ENCODE measurements at regions not wholly inside any gene's neighbourhood (a gene's known extent, or its start where the extent isn't known, plus 50 kb on each side); places are given as distances from the start of the nearest gene placed in this dataset.
A peak's percentile ranks its signal among the peaks of the same experiment; 100 is the strongest.

- ATAC-seq (no peak), DNase-seq (ENCODE audit: low read depth, low spot score) (no peak)
- Histone ChIP-seq H3K9me3 (ENCODE audit: control insufficient read depth, insufficient read depth, low read depth, low read length) (no peaks in the 10 kb centered on the region), H3K36me3 (ENCODE audit: control insufficient read depth, insufficient read depth, low read length) (no peaks in the 10 kb centered on the region), H3K4me1 (ENCODE audit: control insufficient read depth, insufficient read depth, low read length) (no peaks in the 10 kb centered on the region), H3K27me3 (ENCODE audit: control insufficient read depth, insufficient read depth, low read length) (no peaks in the 10 kb centered on the region; the same call in 1 of the 2 replicates), H3K4me3 (ENCODE audit: low read depth in 2 of 2, low read length in 2 of 2) (no peak overlapping the region), H3K27ac (ENCODE audit: low read length) (no peak overlapping the region)
- in situ Hi-C loops (cut with HindIII; ENCODE audit: low pct_unique_long_range_greater_than_20kb, low sequenced_read_pairs) = no loop called here
- POLR2A ChIA-PET = no interaction called here
- no TSS peak for BruUV-seq (replicated peaks)
- TF ChIP-seq SIN3A (IDR thresholded peaks at IDR 0.05; ENCODE audit: borderline replicate concordance, insufficient read depth, low read depth, low read length) (no peak), CTCF (IDR thresholded peaks at IDR 0.05) (no peak), POLR2AphosphoS5 (IDR thresholded peaks at IDR 0.05; ENCODE audit: low read depth, low read length) (no peak), REST (IDR thresholded peaks at IDR 0.05; ENCODE audit: insufficient read depth in 1 of 2, low read depth in 2 of 2, low read length in 1 of 2) (no peak), TCF7L2 (IDR thresholded peaks at IDR 0.05; ENCODE audit: low read depth, low read length) (no peak)
- intact Hi-C loops (cut with micrococcal nuclease; ENCODE audit: unreplicated experiment) = loop anchor here (10.0 kb wide), 2 partner anchors 1006 to 1146 kb away; no protein-coding TSS in a partner anchor
- CTCF ChIA-PET = no interaction called here
These were observed 383.3 kb upstream of the PKN2 start for GRCh38 chr1:88300752-88301263.

GRCh38 chr1:88302843-88303486, 381.1 kb upstream of the PKN2 start:
- Histone ChIP-seq H3K36me3 (ENCODE audit: control insufficient read depth, insufficient read depth, low read length) (no peaks in the 10 kb centered on the region), H3K4me3 (ENCODE audit: low read depth in 2 of 2, low read length in 2 of 2) (no peak overlapping the region), H3K9me3 (ENCODE audit: control insufficient read depth, insufficient read depth, low read depth, low read length) (no peaks in the 10 kb centered on the region), H3K27me3 (ENCODE audit: control insufficient read depth, insufficient read depth, low read length) (no peaks in the 10 kb centered on the region; the same call in 1 of the 2 replicates), H3K4me1 (ENCODE audit: control insufficient read depth, insufficient read depth, low read length) (no peaks in the 10 kb centered on the region), H3K27ac (ENCODE audit: low read length) (no peak overlapping the region)
- peak; percentile 63 for TF ChIP-seq CTCF (IDR thresholded peaks at IDR 0.05)
- TF ChIP-seq REST (IDR thresholded peaks at IDR 0.05; ENCODE audit: insufficient read depth in 1 of 2, low read depth in 2 of 2, low read length in 1 of 2) = no peak
- intact Hi-C loops (cut with micrococcal nuclease; ENCODE audit: unreplicated experiment) = loop anchor here (2.0 to 10.0 kb wide), 3 partner anchors 122 to 1148 kb away; no protein-coding TSS in a partner anchor
- in situ Hi-C loops (cut with HindIII; ENCODE audit: low pct_unique_long_range_greater_than_20kb, low sequenced_read_pairs) = no loop called here
- BruUV-seq (replicated peaks) = no TSS peak
- CTCF ChIA-PET = no interaction called here
- peak; percentile 5 for DNase-seq (ENCODE audit: low read depth, low spot score)
- no peak for ATAC-seq
- POLR2A ChIA-PET = no interaction called here

Measured in Panc1 (cell line).